ENCODE measurements at regions not wholly inside any gene's neighbourhood (a gene's known extent, or its start where the extent isn't known, plus 50 kb on each side); places are given as distances from the start of the nearest gene placed in this dataset.
"Not testable (repeated sequence)": the region's sequence is repeated elsewhere in the genome, so short reads cannot be mapped to it uniquely, and the experiment has no call there.

DNA sequence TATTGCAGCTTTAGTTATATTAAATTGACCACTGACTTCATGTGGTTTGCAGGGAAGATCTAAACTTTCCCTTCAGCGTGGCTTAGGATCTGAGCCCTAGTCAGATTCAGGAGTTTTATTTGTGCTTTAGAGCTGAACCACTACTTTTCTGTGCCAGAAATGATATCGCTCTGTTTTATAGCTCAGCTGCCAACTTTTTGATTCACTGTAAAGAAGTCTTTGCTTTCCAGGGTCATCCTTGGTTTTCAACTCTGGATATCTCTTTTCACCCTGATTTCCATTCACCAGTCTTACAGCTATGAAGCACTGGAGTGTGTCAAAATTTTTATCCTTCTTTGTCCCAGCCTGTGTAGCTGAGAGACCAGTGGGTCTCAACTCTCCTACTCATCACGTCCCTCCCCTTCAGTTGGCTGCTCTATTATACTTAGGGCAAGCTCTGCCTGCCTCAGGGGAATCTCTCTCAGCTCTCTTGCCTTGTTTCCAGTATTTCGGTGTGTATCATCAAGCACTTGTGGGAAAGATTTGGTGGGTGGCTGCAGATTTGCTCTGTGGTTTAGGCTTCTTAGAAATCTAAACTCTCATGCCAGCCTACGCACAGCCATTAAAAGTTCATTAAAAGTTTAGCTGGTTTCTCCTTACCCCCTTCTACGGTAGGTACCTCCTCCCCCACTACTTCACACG is 425.5 kb downstream of the TENT5A start:
- no peak for DNase-seq

DNA sequence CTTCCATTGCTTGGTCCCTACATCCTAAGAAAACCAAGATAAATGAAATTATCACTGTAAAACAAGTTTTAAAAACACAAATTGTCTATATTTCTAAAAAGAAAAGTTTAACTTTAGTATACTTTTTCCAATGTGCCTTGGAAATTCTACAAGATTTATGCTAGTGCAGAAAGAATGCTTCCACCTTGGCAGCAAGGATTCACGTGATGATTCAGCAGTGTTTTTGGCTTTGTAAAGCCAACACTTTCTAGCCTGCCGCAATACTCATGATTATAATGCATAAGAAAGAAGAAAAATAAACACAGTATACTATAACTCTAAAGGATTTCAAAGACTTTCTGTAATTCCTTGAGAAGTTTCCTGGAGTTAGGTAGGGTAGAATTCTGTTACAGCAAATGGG is 442.7 kb downstream of the TENT5A start:
- DNase-seq: no peak

- DNase-seq: no peak
Observed at GRCh38 chr6:81308577-81309279, 443.8 kb downstream of the TENT5A start.

GRCh38 chr6:81307651-81308214 is 444.7 kb downstream of the TENT5A start:
- no peak for DNase-seq

GRCh38 chr6:81304466-81304865 is 448.0 kb downstream of the TENT5A start:
- no peak for DNase-seq

- DNase-seq: no peak
Observed at GRCh38 chr6:81300961-81301360, 451.5 kb downstream of the TENT5A start.

- DNase-seq: no peak
Observed at GRCh38 chr6:81298751-81299150, 453.7 kb downstream of the TENT5A start.

GRCh38 chr6:81295310-81295709 is 457.2 kb downstream of the TENT5A start:
- no peak for DNase-seq

DNA sequence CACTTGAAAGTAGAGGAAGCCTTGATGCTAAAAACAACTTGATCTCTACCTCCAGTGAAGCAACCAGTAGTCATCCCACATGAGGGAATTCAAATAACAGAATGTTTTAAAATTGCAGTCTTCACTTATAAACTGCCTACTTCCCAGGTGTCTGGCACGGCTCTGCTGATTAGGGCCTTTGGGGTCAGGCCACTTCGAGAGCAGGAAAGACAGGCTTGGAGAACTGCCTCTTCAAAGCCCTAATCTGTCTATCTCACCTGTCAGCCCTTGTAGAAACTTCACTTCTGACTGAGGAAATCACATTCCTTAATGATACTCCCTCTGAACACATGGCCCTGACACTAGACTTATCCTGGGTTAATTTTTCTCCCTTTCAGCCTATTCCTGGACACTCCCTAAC is 458.6 kb downstream of the TENT5A start:
- no peak for DNase-seq

DNA sequence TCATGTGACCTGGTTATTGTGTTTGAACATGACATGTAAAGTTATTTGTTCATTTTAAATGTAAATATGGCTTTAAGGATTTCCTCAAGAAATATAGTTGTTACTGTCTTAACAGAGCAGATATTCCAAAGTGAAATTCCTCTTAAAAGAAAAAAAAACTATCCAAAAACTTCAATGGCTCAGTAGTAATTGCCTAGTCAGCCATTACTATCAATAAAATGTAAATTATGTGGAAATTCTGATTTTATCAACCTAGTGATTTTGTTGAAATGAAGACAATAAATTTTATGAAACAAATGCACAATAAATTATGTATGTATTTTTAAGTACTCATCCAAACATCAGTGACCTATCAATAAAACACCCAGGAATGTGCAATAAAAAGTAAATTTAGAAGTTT is 463.3 kb downstream of the TENT5A start:
- DNase-seq: no peak

DNA sequence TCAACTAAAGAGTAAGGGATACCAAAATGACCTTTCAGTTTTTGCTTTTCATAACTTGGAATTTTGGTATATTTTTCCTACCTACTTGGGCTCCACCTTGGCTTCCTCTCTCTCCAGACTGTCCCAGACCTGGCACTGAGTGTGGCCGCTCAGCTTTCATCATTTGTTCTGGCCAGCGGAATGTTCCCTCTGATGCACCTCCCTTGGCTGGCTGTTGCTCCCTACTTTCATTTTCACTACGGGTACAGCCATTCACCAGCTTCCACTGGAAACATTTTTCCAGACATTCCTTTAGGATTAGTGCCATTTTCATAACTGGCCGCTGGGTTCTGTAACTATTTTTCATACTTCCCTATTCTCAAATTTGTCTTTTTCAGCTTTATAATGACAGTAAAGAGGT is 487.4 kb downstream of the TENT5A start:
- no peak for DNase-seq

DNA sequence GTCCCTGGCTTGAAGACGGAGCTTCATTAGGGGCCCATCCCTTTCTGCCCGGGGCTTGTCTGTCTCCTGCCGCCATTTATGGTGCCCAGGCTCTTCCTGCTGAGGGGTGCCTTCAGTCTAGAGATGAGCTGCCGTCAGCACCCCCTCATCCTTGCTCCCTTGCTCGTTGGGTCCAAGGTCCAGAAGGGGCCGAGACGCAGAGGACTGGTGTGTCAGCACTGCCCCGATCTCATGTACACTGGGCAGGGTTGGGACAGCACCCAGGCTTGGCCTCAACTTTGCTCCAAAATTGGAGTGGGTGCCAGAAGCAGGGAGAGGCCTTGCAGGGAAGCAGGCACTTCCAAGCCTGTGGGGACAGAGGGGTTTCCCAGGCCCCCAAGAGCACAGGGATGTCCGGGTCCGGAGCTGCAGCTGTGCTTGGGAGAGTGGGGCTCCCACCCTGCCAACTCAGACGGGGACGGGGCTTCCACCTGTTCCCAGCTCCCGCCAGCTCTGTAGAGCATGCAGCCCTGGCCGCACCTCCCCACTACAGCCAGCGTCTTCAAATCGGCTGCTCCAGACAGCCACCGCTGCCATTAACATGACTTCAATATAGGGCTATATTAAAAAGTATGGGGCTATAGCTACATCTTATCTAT is 488.8 kb downstream of the TENT5A start:
- DNase-seq: no peak

DNA sequence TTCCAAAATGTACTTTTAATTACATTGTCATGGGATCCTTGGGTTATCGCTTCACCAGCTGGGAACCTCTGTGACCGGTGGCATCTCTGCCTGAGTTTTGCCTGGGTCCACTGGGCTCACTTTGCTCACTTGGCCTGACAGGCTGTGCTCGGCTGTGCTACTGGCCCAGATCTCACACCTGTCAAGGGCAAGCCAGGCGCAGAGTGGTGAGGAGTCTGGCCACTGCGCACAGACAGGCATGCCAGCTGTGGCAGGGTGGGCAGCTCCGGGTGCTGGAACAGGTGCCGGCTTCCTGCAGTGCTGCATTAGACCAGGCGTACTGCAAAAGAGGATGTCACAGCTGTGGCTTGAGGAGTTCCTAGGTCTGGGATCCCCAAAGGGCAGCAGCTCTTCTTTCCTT is 489.8 kb downstream of the TENT5A start:
- no peak for DNase-seq

GRCh38 chr6:81256223-81256622 is 496.3 kb downstream of the TENT5A start:
- not testable (repeated sequence) for DNase-seq

GRCh38 chr6:81253821-81254220 is 498.7 kb downstream of the TENT5A start:
- no peak for DNase-seq

GRCh38 chr6:81252231-81252630 is 500.2 kb downstream of the TENT5A start:
- no peak for DNase-seq

GRCh38 chr6:81246200-81246599 is 506.3 kb downstream of the TENT5A start:
- DNase-seq: no peak

DNA sequence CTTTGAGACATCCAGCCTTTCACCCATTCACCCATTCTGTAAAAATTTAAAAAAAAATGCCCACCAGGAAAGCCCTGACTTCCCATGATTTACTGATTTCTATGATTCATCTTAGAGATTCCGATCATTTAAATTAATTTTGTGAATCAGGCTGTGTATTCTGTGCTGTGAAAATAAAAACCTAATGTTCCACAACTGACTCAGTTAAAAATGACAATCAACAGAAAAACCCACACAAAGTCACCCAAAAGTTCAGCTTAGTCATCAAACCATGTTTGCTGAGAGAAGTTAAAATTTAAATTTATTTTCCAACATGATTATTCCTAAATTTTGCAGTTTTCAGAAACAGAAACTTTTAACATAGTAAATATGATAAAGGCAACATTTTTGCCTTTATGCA is 509.9 kb downstream of the TENT5A start:
- DNase-seq: no peak

GRCh38 chr6:81241126-81242041 is 511.1 kb downstream of the TENT5A start:
- no peak for DNase-seq

- DNase-seq: no peak
Observed at GRCh38 chr6:81238390-81238789, 514.1 kb downstream of the TENT5A start.

- no peak for DNase-seq
Observed at GRCh38 chr6:81237226-81237625, 515.3 kb downstream of the TENT5A start.

GRCh38 chr6:81235512-81235911 is 517.0 kb downstream of the TENT5A start:
- no peak for DNase-seq

DNA sequence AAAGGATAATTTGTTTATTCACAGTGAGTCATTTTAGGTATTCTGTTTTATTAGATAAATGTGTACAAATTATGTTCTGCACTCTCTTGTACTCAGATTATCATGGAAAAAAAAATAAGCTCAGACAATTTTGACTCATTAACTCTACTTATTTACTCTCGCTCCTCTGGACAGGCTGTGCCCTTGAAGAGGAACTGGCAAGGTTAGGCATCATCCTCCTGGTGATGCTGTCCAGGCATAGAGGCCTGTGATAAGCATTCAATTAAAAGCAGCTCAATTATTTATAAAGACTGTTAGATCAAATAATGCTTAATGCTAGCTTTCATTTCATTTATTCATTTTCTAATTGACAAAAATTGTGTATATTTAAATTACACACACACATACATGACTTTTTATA is 518.5 kb downstream of the TENT5A start:
- DNase-seq: no peak
